ENCODE measurements at regions not wholly inside any gene's neighbourhood (a gene's known extent, or its start where the extent isn't known, plus 50 kb on each side); places are given as distances from the start of the nearest gene placed in this dataset.

GRCh38 chr4:3831529-3832150, 65.5 kb downstream of the ADRA2C start:
- no peak for DNase-seq

GRCh38 chr4:3832536-3833220, 66.5 kb downstream of the ADRA2C start:
- no peak for DNase-seq

GRCh38 chr4:3833326-3833989, 67.3 kb downstream of the ADRA2C start:
- DNase-seq: no peak

- DNase-seq: no peak
Observed at GRCh38 chr4:3834186-3834662, 68.0 kb downstream of the ADRA2C start.

GRCh38 chr4:3834663-3835521, 68.7 kb downstream of the ADRA2C start:
- no peak for DNase-seq

- DNase-seq: no peak
Observed at GRCh38 chr4:3835527-3836405, 69.6 kb downstream of the ADRA2C start.

- DNase-seq: no peak
Observed at GRCh38 chr4:3836406-3836755, 70.2 kb downstream of the ADRA2C start.

- DNase-seq: no peak
Observed at GRCh38 chr4:3836756-3837601, 70.8 kb downstream of the ADRA2C start.

- DNase-seq: no peak
Observed at GRCh38 chr4:3838437-3839380, 72.5 kb downstream of the ADRA2C start.

GRCh38 chr4:3845094-3845743, 79.0 kb downstream of the ADRA2C start:
- no peak for DNase-seq

GRCh38 chr4:3845744-3846429, 79.7 kb downstream of the ADRA2C start:
- no peak for DNase-seq

GRCh38 chr4:3847211-3847940, 81.2 kb downstream of the ADRA2C start:
- no peak for DNase-seq

GRCh38 chr4:3848323-3848722, 82.1 kb downstream of the ADRA2C start:
- DNase-seq: no peak

- DNase-seq: no peak
Observed at GRCh38 chr4:3849140-3849539, 83.0 kb downstream of the ADRA2C start.

GRCh38 chr4:3850128-3850527, 83.9 kb downstream of the ADRA2C start:
- DNase-seq: no peak

GRCh38 chr4:3851211-3851610, 85.0 kb downstream of the ADRA2C start:
- no peak for DNase-seq

- DNase-seq: no peak
Observed at GRCh38 chr4:3851881-3852280, 85.7 kb downstream of the ADRA2C start.

GRCh38 chr4:3852309-3852708, 86.1 kb downstream of the ADRA2C start:
- DNase-seq: no peak
